Colon (tissue), 2 donors: ENCODE measurements at regions not wholly inside any gene's neighbourhood (a gene's known extent, or its start where the extent isn't known, plus 50 kb on each side); places are given as distances from the start of the nearest gene placed in this dataset.
A peak's percentile ranks its signal among the peaks of the same experiment; 100 is the strongest.

Experiments
- FAIRE-seq: peaks from 2 replicates; lab custom pipeline; 2012; peaks lifted over from hg19 to GRCh38; lab: Jason Lieb, UNC
- donor health status: control.
- donor health status: control.

DNA sequence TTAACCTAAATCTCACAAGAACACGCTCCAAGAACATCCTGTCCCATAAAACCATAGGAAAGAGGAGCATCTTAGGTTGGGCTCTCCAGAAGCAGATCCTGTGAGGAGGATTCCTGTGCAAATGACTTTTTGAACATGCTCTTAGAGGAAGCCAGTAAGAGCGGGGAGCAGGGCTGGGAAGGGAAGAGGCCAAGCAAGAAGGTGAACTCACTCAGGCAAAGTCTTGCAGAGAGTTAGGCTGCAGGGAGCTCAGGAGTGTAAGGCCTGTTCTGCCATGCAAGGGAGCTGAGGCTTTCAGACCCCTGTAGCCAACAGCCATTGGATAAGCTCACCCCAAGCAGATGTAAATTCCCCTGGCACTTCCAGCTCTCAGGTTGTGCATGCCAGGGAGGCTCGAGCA is 63.6 kb upstream of the LY86 start:
- no peak for FAIRE-seq

GRCh38 chr6:6525933-6526332 is 62.6 kb upstream of the LY86 start:
- no peak for FAIRE-seq

DNA sequence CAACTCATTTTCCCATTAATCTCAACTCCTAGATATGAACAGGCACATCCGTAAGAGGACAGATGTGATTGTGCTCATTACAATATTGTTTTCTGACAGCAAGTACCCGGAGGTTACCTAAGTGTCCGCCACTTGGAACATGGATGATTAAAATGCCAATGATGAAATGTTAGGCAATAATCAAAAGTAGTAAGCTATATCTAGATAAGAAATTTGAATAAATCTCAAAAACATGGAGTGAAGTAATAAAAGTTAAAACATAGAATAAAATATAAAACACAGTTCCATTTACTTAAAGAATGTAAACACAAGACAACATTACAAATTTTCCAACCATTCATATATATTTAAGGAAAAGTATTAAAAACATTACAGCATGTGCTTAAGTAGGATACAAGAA is 59.2 kb upstream of the LY86 start:
- peak; percentile 18 for FAIRE-seq

- no peak for FAIRE-seq
Observed at GRCh38 chr6:6533176-6533575, 55.3 kb upstream of the LY86 start.

GRCh38 chr6:6534399-6534798 is 54.1 kb upstream of the LY86 start:
- FAIRE-seq, result no peak

GRCh38 chr6:6537488-6538260 is 50.8 kb upstream of the LY86 start:
- FAIRE-seq, result no peak

GRCh38 chr6:6538261-6538660 is 50.3 kb upstream of the LY86 start:
- FAIRE-seq, result no peak
